ENCODE measurements at regions not wholly inside any gene's neighbourhood (a gene's known extent, or its start where the extent isn't known, plus 50 kb on each side); places are given as distances from the start of the nearest gene placed in this dataset.

DNA sequence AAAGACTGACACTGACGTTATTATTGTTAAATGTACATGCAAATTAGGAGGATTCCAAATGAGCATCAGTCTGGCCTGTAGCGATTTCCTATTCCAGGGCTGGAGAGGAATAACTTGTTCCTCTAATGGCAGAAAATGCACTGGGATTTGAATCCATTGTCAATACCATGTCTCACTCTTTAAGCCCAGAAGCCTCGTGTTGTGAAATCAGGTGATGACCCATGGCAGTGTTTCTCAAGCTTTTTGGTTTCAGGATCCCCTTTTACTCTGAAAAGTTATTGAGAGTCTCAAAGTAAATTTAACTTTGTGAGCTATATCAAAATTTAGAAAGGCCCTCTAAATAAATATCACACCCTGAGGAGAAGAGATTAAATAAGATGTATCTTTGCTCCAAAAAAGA is 279.2 kb downstream of the GALR1 start:
- Histone ChIP-seq H3K4me3 (no peak overlapping the region), H3K27ac (no peak overlapping the region)
- DNase-seq (ENCODE audit: low spot score) = no peak
- TF ChIP-seq, protein P1, sequence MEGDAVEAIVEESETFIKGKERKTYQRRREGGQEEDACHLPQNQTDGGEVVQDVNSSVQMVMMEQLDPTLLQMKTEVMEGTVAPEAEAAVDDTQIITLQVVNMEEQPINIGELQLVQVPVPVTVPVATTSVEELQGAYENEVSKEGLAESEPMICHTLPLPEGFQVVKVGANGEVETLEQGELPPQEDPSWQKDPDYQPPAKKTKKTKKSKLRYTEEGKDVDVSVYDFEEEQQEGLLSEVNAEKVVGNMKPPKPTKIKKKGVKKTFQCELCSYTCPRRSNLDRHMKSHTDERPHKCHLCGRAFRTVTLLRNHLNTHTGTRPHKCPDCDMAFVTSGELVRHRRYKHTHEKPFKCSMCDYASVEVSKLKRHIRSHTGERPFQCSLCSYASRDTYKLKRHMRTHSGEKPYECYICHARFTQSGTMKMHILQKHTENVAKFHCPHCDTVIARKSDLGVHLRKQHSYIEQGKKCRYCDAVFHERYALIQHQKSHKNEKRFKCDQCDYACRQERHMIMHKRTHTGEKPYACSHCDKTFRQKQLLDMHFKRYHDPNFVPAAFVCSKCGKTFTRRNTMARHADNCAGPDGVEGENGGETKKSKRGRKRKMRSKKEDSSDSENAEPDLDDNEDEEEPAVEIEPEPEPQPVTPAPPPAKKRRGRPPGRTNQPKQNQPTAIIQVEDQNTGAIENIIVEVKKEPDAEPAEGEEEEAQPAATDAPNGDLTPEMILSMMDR (IDR thresholded peaks at IDR 0.05) = no peak

DNA sequence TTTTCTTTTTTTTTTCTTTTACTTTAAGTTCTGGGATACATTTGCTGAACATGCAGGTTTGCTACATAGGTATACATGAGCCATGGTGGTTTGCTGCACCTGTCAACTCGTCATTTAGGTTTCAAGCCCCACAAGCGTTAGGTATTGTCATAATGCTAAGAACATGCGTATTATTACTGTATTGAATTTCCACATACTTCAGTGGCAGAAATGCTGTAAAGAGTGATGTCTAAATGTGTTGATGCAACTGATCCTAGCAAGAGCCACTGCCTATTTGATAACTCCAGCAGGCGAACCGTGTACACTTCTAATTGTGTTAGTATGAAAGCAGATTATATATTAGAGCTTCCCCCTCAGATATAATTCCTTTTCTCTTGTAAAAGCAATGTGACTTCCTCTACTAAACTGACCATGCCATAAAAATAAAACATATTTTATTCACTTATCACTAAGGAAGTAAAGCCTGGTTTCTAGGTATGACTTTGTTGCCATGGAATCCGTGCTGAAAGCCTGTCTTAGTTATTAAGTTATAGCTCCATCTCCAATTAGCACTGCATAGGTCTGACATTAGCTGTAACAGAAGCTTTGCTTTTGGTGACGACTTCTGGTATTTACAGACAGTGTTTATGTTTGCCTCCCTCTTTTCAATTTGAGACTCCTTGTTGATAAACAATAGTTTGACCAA is 280.0 kb downstream of the GALR1 start:
- Histone ChIP-seq H3K4me3 (no peak overlapping the region), H3K27ac (no peak overlapping the region)
- TF ChIP-seq, protein P1 (IDR thresholded peaks at IDR 0.05) = no peak
- DNase-seq (ENCODE audit: low spot score) = no peak

DNA sequence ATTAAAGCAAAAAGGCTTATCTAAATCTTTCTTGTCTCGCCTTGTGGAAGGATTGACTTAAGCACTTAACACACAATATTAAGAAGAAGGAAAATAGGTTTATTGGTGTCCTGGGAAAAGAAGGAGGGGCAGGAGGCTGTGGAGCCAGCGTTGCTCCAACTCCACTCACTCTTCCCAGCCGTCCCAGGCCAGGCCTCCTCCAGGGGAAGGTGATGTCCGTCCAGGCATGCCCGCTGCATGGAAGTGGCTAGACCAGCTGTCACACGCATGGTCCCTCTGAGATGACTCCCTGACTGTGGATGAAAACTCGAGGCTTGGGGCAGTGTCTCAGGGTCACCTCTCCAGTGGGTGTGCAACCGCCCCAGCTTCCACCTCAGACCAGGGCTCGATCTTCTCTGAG is 281.1 kb downstream of the GALR1 start:
- TF ChIP-seq, protein P1 (IDR thresholded peaks at IDR 0.05) = no peak
- no peak overlapping the region for H3K27ac ChIP-seq
- H3K4me3 ChIP-seq = no peak overlapping the region
- no peak for DNase-seq (ENCODE audit: low spot score)

DNA sequence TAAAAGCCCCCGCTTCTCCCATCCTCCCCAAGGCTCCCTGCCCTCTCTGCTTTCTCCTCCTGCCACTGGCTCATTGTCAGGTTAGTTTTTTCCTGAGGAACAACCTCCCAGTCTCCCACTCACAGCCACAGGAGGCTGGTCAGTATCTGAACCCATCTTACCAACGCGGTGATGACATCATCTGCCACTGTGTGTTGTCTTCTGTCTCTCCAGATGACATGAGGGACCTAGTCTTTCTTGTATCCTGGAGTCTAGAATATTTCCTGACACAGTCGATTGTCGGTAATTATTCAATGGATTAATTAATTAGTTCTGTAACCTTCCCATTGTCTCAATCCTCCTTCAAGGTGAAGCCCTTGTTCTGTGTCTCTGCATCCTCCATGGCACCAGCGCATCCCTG is 290.2 kb downstream of the GALR1 start:
- H3K27ac ChIP-seq = no peak overlapping the region
- TF ChIP-seq, protein P1 (IDR thresholded peaks at IDR 0.05) = no peak
- no peak overlapping the region for H3K4me3 ChIP-seq
- no peak for DNase-seq (ENCODE audit: low spot score)

DNA sequence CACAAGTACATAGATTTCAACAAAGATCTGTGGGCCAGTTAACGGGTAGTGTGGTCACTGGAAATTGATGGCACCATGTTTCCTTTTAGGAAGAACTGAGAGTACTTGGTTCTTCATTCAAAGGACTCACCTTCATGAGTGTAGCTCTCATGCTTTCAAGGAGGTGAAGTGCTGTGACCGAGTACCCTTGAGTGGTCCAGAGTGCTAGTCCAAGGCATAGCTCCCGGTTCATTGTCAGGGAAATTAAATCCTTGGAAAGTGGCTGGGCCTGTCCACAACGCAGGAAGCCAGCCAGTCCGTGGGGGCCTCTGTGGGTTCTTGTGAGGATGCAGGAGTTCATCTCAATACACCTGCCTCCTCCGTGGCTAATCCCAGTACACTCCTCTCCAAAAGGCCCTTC is 295.1 kb downstream of the GALR1 start:
- H3K4me3 ChIP-seq = no peak overlapping the region
- H3K27ac ChIP-seq = no peak overlapping the region
- TF ChIP-seq, protein P1 (IDR thresholded peaks at IDR 0.05) = no peak
- no peak for DNase-seq (ENCODE audit: low spot score)

DNA sequence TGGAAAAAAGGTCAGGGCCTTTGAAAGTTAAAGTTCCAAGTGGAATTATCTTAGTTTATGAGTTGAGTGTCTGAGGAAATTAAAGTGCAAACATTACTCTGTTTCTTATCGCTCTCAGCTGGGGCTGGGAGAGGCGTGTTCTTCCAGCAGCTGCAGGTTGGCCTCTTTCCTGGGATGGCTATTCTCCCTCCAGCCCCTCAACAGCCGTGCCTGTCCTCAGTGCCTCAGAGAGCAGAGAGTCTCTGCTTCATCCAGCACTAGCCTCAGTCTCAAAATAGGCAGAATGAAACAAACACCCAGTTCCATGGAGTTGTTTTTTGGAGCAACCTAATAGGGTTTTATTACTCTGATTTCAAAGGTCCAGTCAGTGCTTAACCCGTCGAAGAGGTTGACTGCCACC is 298.1 kb downstream of the GALR1 start:
- H3K27ac ChIP-seq = no peak overlapping the region
- TF ChIP-seq, protein P1 (IDR thresholded peaks at IDR 0.05) = no peak
- no peak for DNase-seq (ENCODE audit: low spot score)
- no peak overlapping the region for H3K4me3 ChIP-seq

DNA sequence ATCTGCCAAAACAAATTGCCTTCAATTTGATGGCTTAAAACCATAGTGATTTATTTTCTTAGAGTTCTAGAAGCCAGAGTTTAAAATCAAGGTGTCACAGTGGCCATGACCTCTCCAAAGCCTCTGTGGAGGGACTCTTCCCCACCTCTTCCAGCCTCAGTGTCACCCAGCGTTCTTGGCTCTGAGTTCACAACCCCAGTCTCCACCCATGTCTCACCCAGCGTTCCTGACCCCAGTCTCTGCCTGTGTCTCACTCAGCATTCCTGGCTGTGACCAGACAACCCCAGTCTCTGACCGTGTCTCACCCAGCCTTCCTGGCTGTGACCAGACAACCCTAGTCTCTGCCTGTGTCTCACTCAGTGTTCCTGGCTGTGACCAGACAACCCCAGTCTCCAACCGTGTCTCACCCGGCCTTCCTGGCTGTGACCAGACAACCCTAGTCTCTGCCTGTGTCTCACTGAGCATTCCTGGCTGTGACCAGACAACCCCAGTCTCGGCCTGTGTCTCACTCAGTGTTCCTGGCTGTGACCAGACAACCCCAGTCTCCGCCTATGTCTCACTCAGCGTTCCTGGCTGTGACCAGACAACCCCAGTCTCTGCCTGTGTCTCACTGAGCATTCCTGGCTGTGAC is 299.3 kb downstream of the GALR1 start:
- DNase-seq (ENCODE audit: low spot score) = no peak
- H3K27ac ChIP-seq = no peak overlapping the region
- H3K4me3 ChIP-seq = no peak overlapping the region
- TF ChIP-seq, protein P1 (IDR thresholded peaks at IDR 0.05) = no peak

Measured in coronary artery (tissue), 2 donors.